ENCODE measurements at regions not wholly inside any gene's neighbourhood (a gene's known extent, or its start where the extent isn't known, plus 50 kb on each side); places are given as distances from the start of the nearest gene placed in this dataset.

- TF ChIP-seq CTCF (IDR thresholded peaks at IDR 0.05 in 2 of 3, conservative IDR thresholded peaks at IDR 0.05 in 1 of 3; ENCODE audit: control insufficient read depth in 2 of 3, extremely low read depth in 1 of 3, insufficient read depth in 1 of 3, low read depth in 3 of 3, low read length in 3 of 3) (no peak), NBN (IDR thresholded peaks at IDR 0.05) (no peak), BACH1 (IDR thresholded peaks at IDR 0.05; ENCODE audit: borderline replicate concordance) (no peak), PBX3 (IDR thresholded peaks at IDR 0.05; ENCODE audit: insufficient replicate concordance, low read depth, low read length) (no peak), MAX (IDR thresholded peaks at IDR 0.05; ENCODE audit: low read depth, low read length) (no peak), POLR2A (IDR thresholded peaks at IDR 0.05; ENCODE audit: low read depth, low read length) (no peak), IRF5 (IDR thresholded peaks at IDR 0.05; ENCODE audit: borderline replicate concordance) (no peak)
Measured at GRCh38 chr14:22122829-22123560, 449.4 kb upstream of the OR4E1 start.
